Liver (tissue), 3 donors: ENCODE measurements at regions not wholly inside any gene's neighbourhood (a gene's known extent, or its start where the extent isn't known, plus 50 kb on each side); places are given as distances from the start of the nearest gene placed in this dataset.

Experiments used
- EGR1 ChIP-seq, 2 donors: IDR thresholded peaks; 2 replicates each; pipeline ENCODE4 v1.6.1; 2016 to 2018; ENCODE audit warnings: antibody characterized with exemption in 2 of 2, low read depth in 2 of 2
- GABPA ChIP-seq, 2 donors: IDR thresholded peaks in 1 of 2; conservative IDR thresholded peaks in 1 of 2; 2 replicates each; pipeline ENCODE4 v1.6.1; 2016; ENCODE audit warnings: antibody characterized with exemption in 2 of 2, mild to moderate bottlenecking in 1 of 2, moderate library complexity in 1 of 2
- JUND ChIP-seq, 2 donors: IDR thresholded peaks; 2 replicates each; pipeline ENCODE4 v1.6.1; 2016; ENCODE audit warnings: antibody characterized with exemption in 2 of 2
- NR2F2 ChIP-seq: IDR thresholded peaks from 2 replicates; pipeline ENCODE4 v1.6.1; 2016; ENCODE audit warnings: antibody characterized with exemption
- RAD21 ChIP-seq, 2 donors: IDR thresholded peaks; 2 replicates each; pipeline ENCODE4 v1.6.1; 2016; ENCODE audit warnings: antibody characterized with exemption in 2 of 2, mild to moderate bottlenecking in 2 of 2
- RXRA ChIP-seq, 2 donors: IDR thresholded peaks; 2 replicates each; pipeline ENCODE4 v1.6.1; 2017 to 2018; ENCODE audit warnings: antibody characterized with exemption in 2 of 2, mild to moderate bottlenecking in 1 of 2
- TAF1 ChIP-seq: conservative IDR thresholded peaks from 2 replicates; pipeline ENCODE4 v1.6.1; 2016; ENCODE audit warnings: antibody characterized with exemption, mild to moderate bottlenecking
- TF ChIP-seq, protein P1 (sequence below): fragments of 150-350 bp; IDR thresholded peaks from 2 replicates; pipeline ENCODE4 v1.5.1; 2017; ENCODE audit warnings: improper control_type of control experiment, low read depth, low read length; ENCODE audit not compliant: missing input control
- TF ChIP-seq, protein P2 (sequence below): IDR thresholded peaks from 2 replicates; pipeline ENCODE4 v1.6.1; 2016; ENCODE audit warnings: antibody characterized with exemption
- TF ChIP-seq, protein P3 (sequence below): IDR thresholded peaks from 2 replicates; pipeline ENCODE4 v1.6.1; 2016; ENCODE audit warnings: antibody characterized with exemption
- TF ChIP-seq, protein P4 (sequence below): IDR thresholded peaks from 2 replicates; pipeline ENCODE4 v1.6.1; 2016; ENCODE audit warnings: antibody characterized with exemption
- TF ChIP-seq, protein P5 (sequence below): IDR thresholded peaks from 2 replicates; pipeline ENCODE4 v1.6.1; 2016; ENCODE audit warnings: antibody characterized with exemption, mild to moderate bottlenecking
- donor health status: healthy.
- donor health status: healthy.

DNA sequence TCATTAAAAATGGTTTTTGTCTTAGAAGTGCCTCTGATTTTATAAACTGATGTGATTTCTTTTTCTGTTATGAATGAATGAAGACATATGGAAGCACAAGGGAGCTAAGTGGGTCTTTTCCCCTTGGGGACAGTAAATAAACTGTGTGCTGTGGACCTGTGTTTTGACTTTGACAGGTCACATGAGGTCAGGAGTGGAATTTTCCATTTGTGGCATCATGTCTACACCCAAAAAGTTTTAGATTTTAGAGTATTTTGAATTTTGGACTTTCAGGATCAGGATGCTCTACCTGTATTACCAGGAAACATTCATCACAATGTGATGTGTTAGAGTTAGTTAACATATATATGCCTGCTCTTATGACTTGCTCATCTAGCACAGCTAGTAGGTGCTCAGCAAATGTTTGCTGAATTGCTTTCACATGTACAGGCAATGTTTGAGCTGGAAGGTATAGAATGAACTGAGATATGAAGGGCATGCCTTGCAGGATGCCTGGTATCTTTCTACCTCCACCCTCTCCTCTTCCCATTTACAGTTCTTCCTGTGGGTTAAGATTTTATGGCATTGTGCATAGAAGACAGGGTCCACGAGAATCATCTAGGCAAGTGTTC lies 73.2 kb upstream of the NR3C1 start:
- no peak for TF ChIP-seq RXRA (IDR thresholded peaks at IDR 0.05)
- TF ChIP-seq RAD21 (IDR thresholded peaks at IDR 0.05), result no peak
- TF ChIP-seq, protein P1, sequence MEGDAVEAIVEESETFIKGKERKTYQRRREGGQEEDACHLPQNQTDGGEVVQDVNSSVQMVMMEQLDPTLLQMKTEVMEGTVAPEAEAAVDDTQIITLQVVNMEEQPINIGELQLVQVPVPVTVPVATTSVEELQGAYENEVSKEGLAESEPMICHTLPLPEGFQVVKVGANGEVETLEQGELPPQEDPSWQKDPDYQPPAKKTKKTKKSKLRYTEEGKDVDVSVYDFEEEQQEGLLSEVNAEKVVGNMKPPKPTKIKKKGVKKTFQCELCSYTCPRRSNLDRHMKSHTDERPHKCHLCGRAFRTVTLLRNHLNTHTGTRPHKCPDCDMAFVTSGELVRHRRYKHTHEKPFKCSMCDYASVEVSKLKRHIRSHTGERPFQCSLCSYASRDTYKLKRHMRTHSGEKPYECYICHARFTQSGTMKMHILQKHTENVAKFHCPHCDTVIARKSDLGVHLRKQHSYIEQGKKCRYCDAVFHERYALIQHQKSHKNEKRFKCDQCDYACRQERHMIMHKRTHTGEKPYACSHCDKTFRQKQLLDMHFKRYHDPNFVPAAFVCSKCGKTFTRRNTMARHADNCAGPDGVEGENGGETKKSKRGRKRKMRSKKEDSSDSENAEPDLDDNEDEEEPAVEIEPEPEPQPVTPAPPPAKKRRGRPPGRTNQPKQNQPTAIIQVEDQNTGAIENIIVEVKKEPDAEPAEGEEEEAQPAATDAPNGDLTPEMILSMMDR, result no peak
- TF ChIP-seq, protein P2, sequence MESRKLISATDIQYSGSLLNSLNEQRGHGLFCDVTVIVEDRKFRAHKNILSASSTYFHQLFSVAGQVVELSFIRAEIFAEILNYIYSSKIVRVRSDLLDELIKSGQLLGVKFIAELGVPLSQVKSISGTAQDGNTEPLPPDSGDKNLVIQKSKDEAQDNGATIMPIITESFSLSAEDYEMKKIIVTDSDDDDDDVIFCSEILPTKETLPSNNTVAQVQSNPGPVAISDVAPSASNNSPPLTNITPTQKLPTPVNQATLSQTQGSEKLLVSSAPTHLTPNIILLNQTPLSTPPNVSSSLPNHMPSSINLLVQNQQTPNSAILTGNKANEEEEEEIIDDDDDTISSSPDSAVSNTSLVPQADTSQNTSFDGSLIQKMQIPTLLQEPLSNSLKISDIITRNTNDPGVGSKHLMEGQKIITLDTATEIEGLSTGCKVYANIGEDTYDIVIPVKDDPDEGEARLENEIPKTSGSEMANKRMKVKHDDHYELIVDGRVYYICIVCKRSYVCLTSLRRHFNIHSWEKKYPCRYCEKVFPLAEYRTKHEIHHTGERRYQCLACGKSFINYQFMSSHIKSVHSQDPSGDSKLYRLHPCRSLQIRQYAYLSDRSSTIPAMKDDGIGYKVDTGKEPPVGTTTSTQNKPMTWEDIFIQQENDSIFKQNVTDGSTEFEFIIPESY, result no peak
- TF ChIP-seq NR2F2, result no peak
- TF ChIP-seq, protein P3, sequence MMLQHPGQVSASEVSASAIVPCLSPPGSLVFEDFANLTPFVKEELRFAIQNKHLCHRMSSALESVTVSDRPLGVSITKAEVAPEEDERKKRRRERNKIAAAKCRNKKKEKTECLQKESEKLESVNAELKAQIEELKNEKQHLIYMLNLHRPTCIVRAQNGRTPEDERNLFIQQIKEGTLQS, result no peak
- no peak for TF ChIP-seq GABPA (IDR thresholded peaks at IDR 0.05 in 1 of 2, conservative IDR thresholded peaks at IDR 0.05 in 1 of 2)
- no peak for TF ChIP-seq TAF1
- TF ChIP-seq, protein P4, sequence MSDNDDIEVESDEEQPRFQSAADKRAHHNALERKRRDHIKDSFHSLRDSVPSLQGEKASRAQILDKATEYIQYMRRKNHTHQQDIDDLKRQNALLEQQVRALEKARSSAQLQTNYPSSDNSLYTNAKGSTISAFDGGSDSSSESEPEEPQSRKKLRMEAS, result no peak
- no peak for TF ChIP-seq JUND (IDR thresholded peaks at IDR 0.05)
- TF ChIP-seq EGR1 (IDR thresholded peaks at IDR 0.05; ENCODE audit: low read depth in 2 of 2), result no peak
- TF ChIP-seq, protein P5, sequence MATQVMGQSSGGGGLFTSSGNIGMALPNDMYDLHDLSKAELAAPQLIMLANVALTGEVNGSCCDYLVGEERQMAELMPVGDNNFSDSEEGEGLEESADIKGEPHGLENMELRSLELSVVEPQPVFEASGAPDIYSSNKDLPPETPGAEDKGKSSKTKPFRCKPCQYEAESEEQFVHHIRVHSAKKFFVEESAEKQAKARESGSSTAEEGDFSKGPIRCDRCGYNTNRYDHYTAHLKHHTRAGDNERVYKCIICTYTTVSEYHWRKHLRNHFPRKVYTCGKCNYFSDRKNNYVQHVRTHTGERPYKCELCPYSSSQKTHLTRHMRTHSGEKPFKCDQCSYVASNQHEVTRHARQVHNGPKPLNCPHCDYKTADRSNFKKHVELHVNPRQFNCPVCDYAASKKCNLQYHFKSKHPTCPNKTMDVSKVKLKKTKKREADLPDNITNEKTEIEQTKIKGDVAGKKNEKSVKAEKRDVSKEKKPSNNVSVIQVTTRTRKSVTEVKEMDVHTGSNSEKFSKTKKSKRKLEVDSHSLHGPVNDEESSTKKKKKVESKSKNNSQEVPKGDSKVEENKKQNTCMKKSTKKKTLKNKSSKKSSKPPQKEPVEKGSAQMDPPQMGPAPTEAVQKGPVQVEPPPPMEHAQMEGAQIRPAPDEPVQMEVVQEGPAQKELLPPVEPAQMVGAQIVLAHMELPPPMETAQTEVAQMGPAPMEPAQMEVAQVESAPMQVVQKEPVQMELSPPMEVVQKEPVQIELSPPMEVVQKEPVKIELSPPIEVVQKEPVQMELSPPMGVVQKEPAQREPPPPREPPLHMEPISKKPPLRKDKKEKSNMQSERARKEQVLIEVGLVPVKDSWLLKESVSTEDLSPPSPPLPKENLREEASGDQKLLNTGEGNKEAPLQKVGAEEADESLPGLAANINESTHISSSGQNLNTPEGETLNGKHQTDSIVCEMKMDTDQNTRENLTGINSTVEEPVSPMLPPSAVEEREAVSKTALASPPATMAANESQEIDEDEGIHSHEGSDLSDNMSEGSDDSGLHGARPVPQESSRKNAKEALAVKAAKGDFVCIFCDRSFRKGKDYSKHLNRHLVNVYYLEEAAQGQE, result no peak
